Activated T-cell treated with anti-CD3 and anti-CD28 coated beads for 4 hours (primary cell): ENCODE measurements at regions not wholly inside any gene's neighbourhood (a gene's known extent, or its start where the extent isn't known, plus 50 kb on each side); places are given as distances from the start of the nearest gene placed in this dataset.

ENCODE experiments used
- DNase-seq: peaks from one replicate; pipeline ENCODE4 v3.0.0-alpha.2; 2020

DNA sequence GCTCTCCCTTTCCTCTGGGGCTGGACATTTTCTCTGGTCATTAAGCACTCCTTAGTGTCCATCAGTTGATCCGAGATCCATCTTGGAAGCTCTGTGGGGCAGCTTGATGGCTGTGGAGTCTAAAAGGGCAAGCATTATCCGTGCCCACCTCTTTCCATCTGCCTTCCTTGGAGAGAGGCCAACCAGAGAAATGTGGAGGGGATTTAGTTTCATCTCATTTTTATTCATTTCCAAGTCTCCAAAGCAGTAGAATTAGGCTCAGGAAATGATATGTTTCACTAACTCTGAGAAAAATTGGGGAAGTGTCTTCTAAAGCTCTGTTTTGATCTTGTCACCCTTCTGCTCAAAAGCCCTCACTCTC lies 95.9 kb upstream of the KLHL25 start:
- no peak for DNase-seq

DNA sequence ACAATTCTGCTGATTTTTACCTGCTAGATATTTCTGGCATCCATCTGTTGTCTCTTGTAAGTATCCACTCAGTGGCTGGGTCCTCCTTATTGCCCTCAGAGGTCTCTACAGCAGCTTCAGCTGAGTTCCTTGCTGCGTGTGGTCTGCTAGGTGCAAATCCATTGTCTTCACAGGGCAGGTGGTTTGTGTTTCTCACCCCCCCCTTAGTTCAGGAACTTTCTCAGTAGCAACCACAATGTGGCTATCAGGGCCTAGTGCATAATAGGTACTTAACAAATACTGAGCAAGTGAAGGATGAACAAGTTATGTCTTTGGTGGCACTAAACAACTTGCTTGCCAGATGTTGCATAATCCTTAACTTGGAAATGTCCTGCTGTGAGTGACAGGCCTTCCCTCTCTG lies 96.7 kb upstream of the KLHL25 start:
- DNase-seq, result no peak

DNA sequence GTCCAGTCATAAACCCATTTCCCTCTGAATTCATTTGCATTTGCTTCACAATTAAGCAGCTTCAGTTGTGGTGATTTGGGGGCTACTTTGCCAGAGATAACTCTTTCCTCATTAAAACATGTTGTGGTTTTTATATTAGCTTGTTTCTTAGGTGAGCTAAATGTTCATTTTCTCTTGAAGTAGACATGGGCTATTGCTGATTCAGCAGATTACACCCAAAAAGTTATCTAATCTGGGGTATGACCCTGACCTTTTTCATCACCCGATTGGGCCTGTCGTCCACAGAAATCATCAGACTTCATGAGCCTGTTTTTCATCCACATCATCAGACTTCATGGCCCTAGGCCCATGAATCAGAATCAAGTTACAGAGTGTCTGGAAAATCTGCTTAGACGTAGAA lies 97.5 kb upstream of the KLHL25 start:
- DNase-seq, result no peak

DNA sequence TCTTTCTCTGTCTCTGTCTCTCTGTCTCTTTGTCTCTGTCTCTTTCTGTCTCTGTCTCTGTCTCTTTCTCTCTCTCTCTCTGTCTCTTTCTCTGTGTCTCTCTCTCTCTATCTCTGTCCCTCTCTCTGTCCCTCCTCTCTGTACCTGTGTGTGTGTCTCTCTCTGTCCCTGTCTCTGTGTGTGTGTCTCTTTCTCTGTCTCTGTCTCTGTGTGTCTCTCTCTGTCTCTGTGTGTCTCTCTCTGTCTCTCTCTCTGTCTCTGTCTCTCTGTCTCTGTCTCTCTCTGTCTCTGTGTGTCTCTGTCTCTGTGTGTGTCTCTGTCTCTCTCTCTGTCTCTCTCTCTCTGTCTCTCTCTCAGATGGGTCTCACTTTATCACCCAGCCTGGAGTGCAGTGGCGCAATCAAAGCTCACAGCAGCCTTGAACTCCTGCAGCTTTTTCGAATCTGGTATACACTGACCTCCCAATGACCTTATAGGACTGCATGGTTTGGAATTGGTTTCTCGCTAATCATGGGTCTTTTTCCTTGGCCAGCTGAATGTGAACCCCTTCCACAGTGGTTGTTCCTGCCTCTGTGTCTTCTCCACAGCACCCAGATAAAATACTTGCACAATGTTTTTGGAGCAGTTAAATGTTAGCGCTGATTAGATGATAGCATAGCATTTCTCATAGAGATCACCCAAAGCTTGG lies 102.6 kb upstream of the KLHL25 start:
- DNase-seq, result no peak

DNA sequence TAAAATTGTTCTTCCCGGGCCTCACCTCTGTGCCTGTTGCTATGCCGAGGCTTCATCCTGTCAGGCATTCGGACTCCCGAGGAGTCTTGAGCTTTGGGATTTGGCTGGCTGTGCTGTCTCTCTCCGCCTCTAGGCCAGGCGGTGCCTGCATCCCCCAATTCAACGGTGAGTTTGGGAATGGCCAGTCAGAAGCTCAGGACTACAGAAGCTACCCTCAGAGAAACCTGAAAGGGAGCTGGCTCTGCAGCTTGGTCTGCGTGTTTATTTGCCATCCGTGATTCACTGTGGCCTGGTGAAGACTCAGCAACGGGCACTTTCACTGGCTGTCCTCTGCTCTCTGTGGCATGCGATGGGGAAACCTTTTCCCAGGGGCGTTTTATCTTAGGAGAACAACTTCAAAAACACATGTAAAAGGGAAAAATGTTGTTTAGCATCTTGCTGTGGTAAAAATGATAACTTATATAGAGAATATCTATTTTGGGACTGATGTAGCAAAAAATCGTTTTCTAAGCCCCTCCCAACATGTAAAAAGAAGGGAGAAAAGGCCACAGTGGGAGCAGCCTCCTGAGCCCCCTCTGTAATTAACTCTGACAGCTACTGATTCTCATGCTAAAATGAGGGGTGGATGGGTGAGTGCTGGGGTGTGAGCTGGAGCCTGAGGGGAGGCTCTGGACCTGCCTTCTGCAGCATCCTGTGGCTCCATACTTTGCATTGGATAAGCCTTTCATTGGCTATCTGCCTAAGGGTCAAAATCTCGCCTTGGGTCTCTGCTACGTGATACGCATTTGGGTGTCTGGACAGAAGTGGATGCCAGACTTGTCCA lies 103.4 kb upstream of the KLHL25 start:
- DNase-seq, result no peak

DNA sequence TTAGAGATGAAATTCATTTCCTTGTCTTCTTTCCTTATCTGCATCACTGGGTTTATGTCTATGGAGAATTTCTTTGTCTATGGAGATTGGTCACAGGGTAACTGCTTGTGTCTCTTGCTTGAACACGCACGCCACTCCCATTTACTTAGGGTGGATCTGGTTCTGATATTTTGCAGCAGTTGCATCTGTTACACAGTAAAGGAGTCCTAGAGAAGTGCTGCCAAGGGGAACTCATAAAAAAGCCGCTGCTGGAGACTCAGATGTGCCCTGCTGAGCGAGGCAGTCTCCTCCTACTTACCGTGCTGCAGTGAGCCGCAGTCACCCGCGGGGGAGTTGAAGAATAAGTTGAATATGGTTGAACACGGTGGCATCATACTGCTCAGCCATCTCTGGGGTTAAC lies 105.2 kb upstream of the KLHL25 start:
- no peak for DNase-seq

DNA sequence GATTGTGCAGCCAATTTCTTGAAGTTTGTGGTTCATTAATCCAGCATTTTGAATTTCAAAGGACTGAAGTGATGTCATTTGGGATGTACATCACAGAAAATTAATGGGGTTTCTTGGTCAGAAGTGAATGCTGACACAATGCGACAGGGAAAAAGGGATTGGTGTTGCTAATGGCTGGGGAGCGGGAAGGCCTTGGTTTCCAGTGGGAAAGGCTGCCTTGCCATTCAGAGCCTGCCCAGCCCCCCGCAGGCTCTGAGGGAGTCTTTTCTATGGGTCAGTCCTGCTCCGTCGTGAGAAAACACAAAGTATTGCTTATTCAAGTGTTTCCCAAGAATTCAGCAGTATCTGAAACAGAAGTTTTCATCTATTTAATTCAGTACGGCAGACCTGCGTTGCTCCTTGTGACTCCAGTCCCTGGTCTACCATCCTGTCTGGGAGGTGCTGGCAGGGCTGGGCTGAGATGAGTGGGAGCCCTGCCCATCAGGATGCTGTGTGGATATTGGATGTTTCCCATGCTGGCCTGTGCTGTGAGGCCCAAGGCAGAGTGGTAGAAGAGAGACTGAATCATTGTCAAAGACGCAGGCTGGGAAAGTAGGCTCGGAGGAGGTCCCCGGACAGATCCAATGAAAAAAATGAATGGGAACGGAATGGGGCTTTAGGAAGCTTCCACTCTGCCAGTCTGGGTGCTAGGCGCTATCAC lies 111.2 kb upstream of the KLHL25 start:
- DNase-seq, result no peak

DNA sequence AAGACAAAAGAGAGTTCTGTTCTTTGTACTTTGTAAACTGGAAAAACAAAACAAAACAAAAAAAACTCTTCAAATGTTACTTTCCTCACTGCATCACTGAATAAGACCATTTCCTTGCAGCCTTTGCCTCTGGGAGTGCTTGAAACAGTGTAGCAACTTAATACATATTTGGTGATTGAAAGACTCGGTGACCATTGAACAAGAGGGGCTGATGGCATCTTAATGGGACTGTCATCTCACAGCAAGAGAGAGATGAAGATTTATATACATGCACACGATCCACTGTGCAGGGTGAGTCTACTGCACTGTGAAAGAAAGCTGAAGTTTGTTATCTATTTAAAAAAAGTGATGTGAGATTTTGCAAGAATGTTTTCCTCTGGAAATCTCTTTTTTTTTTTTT lies 111.9 kb upstream of the KLHL25 start:
- no peak for DNase-seq

DNA sequence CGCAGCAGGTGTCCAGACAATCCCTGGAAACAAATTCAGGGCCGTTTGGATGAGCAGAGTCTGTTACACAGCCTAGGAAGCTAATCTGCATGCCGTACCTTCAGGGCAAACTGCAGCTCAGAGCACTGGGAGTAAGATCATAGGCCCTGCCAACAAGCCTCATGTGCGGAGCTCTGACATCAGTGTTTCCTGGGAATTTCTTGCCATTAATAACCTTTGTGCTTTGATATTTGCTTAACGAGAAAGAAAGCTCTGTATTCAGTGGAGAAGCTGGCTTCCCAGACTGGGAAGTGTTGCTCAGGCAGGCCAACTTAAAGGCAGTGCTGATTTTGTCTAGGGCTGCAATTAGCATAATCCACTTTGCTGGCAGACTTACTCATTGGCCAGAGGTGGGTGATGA lies 116.1 kb upstream of the KLHL25 start:
- DNase-seq, result no peak

DNA sequence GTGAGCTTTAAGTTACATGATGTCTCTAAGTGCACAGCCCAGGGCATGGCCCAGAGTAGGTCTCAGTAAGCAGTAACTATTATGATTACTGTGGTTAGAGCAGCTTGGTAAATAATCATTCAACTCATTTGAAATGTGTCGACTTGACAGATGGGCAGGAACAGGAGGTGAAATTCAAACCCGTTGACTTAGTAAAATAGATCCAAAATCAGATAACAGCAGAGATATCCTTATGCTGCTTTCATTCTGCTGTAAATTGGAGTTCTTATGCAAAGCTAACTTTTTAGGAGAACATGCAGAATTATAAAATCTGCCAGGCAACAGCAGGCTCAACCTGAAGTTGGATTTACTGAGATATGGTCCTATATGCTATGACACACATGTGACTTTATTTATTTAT lies 118.7 kb upstream of the KLHL25 start:
- no peak for DNase-seq

DNA sequence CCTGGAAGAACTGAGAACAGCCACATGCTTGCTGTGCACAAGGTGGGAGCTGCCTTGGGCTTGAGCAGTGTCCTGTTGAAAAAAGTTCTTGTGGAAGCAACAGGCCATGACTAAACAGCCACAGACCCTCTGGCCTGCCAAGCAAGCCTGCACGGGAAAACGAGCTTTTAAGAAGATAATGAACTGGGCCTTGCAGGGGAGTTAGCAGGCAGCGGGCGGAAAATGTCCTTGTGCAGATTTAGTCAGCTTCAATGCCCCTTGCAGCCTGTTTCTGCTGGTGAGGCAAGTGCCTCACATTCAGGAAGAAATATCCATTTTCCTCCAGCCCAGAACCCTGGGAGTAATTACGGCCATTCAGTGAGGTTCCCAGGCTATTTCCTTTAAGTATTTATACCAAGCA lies 126.2 kb upstream of the KLHL25 start:
- DNase-seq, result no peak

DNA sequence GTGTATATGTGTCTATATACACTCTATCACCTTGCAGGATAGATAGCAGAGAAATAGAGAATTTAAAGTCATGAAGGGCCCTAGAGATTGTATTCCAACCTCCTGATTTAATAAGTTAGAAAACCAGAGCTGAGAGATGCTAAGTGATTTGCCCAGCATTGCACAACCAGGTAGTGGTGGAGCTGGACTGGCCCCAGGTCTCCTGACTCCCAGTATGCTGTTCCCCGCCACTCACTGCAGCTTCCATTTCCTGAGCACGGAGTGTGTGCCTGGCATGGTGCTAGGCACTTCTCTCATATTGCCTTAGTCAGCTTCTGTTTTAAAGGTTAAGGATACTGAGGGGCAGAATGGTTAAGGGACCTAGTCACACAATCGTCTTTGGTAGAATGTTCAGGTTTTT lies 129.4 kb upstream of the KLHL25 start:
- DNase-seq, result no peak

DNA sequence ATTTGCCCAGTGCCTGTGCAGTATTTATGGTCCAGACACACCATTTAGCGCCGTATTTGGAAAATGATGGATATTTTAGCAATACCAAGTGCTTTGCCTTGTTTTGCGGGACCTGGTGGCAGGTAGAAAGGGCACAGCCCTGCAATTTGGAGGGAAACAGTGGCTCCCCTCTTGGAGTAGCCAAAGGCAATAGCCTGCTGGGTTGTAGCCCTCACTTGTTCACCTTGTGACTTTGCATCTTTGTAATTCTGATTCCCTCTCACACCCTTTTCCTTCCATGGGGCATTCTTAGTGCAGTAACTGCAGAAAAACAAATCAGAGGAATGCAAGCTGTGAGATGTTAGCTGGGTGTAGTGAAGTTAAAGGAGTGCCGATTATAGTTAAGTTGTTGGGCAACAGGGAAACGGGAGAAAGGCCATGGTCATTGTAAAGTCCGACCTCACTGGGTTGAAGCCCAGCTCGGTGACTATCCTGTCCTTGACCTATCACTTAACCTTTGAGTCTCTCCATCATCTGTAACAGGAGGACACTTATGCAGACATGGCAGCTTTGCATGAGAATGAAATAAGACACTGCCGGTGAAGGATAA lies 131.0 kb upstream of the KLHL25 start:
- no peak for DNase-seq

DNA sequence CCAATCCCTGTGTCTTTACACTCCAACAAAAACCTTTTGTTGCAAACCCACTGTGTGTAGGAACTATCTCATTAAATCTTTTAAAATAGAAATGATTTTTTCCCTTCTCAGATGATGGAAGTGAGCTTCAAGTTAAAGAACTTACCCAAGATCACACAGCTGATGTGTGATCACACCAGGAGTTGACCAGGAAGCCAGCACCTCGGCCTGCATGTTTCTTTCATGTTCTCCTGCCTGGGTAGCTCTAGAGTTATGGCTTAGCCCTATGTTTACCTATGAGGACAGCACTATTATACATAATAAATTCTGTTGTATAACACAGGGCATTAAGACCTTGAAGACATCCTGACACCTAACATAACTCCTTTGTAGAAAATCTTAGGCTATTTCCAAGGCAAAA lies 132.1 kb upstream of the KLHL25 start:
- no peak for DNase-seq

DNA sequence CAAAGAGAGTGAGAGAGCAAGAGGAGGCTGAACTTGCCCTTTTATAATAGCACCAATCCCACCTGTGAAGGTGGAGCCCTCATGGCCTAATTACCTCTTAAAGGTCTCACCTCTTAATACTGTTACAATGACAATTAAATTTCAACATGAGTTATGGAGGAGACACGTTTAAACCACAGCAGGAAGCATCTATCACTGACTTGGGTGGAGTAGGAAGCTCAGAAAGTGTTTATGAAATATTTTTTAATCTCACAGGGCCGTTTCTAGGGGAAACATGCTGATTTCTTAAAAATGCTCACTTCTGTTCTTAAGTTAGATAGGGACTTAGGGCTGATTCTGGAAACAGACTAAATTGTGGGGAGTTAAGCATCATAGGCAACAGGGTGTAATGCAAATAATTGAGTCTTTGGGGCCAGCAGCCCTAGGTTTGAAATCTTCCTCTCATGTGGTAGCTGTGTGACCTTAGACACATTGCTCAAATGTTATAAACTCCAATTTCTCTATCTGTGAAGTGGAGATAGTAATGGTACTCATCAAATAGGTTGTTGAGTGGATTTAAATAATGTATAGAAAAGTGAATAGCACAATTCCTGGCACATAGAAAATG lies 133.3 kb upstream of the KLHL25 start:
- no peak for DNase-seq

DNA sequence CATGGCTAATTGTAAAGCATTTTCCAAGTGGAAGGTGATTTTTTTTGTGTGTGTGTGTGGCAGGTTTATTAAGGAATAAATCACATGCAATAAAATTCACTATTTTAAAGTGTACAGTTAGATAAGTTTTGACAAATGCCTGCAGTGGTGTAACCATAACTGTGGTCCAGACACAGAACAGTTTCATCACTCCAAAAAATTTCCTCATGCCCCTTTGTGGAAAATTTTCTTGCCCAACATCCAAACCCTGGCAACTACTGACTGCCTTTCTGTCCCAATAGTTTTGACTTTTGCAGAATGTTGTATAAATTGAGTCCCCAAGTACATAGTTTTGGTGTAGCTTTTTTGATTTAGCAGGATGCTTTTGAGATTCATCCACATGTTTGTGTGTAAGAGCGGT lies 135.1 kb upstream of the KLHL25 start:
- DNase-seq, result no peak

DNA sequence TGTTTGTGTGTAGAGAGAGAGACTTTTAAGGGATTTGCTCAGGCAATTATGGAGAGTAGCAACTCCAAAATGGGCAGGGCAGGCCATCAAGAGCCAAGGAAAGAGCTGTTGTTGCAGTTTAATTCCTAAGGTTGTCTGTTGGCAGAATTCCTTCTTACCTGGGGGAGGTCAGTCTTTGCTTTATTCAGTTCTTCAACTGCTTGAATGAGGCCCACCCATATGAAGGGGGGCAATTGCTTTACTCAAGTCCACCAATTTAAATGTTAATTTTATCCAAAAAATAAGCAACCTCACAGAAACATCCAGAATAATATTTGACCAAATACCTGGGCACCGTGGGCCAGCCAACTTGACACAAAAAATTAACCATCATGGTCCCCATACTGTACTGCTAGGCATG lies 137.7 kb upstream of the KLHL25 start:
- no peak for DNase-seq

DNA sequence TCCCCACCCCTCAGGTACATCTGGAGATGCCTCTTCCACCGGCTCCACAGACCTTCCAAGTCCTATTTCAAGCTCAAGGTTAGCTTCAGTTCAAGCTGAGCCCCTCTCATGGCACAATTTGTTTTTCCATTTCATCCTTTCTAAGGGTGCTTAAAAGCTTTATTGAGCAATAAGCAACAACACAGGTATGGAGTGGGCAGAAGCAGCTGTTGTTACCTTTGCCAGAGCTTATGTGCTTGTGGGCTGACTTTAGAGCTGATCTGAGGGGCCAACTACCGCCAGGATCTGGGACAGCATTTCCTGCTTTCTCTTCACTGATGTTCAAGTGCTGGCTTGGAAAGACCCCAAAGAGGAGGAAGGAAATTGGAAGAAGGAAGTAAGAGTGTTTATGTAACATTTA lies 140.0 kb upstream of the KLHL25 start:
- no peak for DNase-seq

DNA sequence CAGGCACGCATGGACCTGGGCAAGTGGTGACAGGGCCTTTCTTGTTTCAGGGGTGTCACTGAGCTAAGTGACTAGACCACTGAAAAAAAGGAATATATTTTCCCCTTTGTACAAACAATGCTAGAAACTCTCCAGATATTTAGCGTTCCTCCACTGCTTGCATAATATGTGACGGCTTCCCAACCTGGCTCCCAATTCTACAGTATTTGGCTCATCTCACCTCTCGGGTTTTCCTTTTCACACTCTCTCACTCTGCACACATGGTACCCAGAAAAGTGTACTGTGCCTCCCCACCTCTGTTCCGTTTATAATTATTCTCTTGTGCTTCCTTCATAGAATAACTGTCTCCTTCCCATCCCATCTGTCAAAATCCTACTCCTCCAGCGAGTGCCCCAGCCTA lies 140.5 kb upstream of the KLHL25 start:
- no peak for DNase-seq

DNA sequence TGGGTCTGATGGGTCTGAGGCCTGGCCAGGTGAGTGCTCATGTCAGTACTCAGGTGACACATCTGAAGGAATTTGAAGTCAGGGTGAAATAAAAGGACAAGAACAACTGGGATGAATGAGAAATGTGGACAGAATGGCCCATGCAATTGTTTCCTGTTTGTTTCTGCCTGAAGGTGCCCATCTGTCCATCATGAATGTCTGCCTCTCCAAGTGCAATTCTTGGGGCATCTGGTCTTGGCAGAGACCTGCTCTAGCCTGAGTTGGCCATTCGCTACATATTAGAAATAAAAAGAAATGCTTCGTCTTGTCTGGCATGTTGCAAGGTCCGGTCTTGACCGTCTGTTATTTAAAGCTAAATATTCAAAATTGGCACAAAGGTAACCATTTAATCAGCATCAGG lies 142.0 kb upstream of the AGBL1 start:
- no peak for DNase-seq

DNA sequence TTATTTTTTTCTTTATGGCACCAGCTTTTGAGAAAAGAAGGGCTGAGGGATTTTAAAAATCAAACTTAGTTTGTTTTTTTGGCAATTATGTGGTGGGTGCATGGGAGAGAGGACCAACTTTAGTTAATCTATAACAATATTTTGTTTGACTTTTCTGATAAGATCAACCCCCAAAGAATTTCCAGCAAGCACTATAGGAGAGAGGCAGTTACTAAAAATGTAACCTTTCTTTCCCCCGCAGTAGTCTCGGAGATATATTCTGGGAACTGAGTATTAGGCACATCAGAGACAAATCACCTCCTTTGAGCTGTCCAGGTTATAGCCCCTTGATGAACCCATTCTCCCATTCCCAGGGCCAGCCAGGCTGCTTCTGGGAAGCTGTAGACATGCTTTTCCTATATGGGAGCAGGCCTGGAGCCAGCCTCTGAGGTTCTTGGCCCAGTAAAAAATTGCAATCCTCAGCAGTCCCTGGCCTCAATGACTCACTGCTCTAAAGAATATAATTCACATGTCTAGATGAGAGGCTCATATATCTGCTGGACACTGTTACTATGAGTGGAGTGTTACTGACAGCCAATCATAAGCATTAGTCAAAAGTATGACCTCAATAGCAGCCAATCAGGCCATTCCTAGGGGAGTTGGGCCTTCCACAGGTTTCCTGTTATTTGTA lies 138.3 kb upstream of the AGBL1 start:
- no peak for DNase-seq

DNA sequence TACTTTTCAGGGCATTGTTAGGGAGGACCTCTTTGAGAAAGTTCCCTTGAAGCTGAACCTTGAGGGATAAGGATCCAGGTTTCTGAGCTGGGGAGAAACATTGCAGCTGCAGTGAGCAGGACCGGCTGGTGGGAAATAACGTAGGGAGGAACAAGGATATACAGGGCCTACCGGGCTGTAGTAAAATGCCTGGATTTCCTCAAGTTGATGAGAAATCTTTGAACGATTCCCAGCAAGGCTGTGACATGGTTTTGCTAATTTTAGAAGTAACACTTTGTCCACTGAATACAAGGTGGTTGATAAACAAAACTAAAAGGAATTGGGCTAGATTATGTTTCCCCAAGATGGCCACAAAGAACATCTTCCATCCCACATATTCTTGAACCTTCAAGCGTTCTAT lies 137.0 kb upstream of the AGBL1 start:
- DNase-seq, result no peak

DNA sequence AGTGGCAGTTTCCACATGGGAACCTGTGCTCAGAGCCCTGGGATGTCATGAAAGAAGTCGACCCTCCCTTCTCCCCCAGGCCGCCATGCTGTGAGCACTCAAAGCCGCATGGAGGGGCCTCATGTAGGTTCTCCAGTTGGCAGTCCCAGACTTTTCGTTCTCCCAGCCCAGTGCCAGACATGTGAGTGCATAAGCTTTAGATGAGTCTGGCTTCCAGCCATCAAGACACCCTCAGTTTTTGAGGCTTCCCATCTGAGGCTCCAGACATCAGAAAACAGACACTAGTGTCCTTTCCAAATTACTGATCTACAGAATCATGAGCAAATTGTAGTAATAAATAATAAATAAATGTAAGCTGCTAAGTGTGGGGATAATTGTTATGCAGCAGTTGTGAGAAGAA lies 136.5 kb upstream of the AGBL1 start:
- no peak for DNase-seq
